Liver (tissue), 3 donors: ENCODE measurements at regions not wholly inside any gene's neighbourhood (a gene's known extent, or its start where the extent isn't known, plus 50 kb on each side); places are given as distances from the start of the nearest gene placed in this dataset.

Experiments used
- FOXA2 ChIP-seq: IDR thresholded peaks from 2 replicates; pipeline ENCODE4 v1.6.1; 2016; ENCODE audit warnings: antibody characterized with exemption
- GABPA ChIP-seq, 2 donors: IDR thresholded peaks in 1 of 2; conservative IDR thresholded peaks in 1 of 2; 2 replicates each; pipeline ENCODE4 v1.6.1; 2016; ENCODE audit warnings: antibody characterized with exemption in 2 of 2, mild to moderate bottlenecking in 1 of 2, moderate library complexity in 1 of 2
- JUND ChIP-seq, 2 donors: IDR thresholded peaks; 2 replicates each; pipeline ENCODE4 v1.6.1; 2016; ENCODE audit warnings: antibody characterized with exemption in 2 of 2
- RAD21 ChIP-seq, 2 donors: IDR thresholded peaks; 2 replicates each; pipeline ENCODE4 v1.6.1; 2016; ENCODE audit warnings: antibody characterized with exemption in 2 of 2, mild to moderate bottlenecking in 2 of 2
- RXRA ChIP-seq, 2 donors: IDR thresholded peaks; 2 replicates each; pipeline ENCODE4 v1.6.1; 2017 to 2018; ENCODE audit warnings: antibody characterized with exemption in 2 of 2, mild to moderate bottlenecking in 1 of 2
- TAF1 ChIP-seq: conservative IDR thresholded peaks from 2 replicates; pipeline ENCODE4 v1.6.1; 2016; ENCODE audit warnings: antibody characterized with exemption, mild to moderate bottlenecking
- YY1 ChIP-seq: IDR thresholded peaks from 2 replicates; pipeline ENCODE4 v1.6.1; 2016; ENCODE audit warnings: antibody characterized with exemption, mild to moderate bottlenecking
- TF ChIP-seq, protein P1 (sequence below): fragments of 150-350 bp; IDR thresholded peaks from 2 replicates; pipeline ENCODE4 v1.5.1; 2017; ENCODE audit warnings: improper control_type of control experiment, low read depth, low read length; ENCODE audit not compliant: missing input control
- TF ChIP-seq, protein P2 (sequence below): IDR thresholded peaks from 2 replicates; pipeline ENCODE4 v1.6.1; 2016; ENCODE audit warnings: antibody characterized with exemption, mild to moderate bottlenecking
- TF ChIP-seq, protein P3 (sequence below): IDR thresholded peaks from 2 replicates; pipeline ENCODE4 v1.6.1; 2016; ENCODE audit warnings: antibody characterized with exemption
- TF ChIP-seq, protein P4 (sequence below): IDR thresholded peaks from 2 replicates; pipeline ENCODE4 v1.6.1; 2016; ENCODE audit warnings: antibody characterized with exemption
- donor health status: healthy.
- donor health status: healthy.

DNA sequence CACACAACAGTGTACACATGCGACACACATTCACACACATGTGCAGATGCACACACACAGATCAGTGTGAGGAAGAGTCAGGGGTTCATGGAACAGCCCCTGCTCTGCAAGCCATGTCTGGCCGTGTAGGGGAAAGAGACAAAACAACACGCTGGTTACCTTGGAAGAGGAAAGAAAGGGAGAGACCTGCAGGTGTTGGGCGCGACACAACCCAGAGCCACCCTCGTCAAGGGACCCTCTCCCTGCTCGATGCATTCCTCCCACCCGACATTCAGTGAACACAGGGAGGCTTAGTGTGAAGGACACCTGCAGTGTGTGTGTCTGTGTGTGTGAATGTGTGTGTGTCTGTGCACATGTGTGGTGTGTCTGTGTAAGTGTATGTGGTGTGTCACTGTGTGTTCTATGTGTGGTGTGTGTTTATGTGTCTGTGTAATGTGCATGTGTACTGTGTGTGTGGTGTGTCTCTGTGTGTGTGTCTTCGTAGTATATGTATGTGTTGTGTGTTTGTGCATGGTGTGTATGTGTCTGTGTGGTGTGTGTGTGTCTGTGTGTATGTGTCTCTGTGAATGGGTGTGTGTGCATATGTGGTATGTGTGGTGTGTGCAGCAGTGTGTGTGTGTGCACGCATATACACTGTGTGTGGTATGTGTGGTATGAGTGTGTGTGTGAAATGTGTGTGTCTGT is 69.5 kb upstream of the PITRM1 start:
- TF ChIP-seq YY1 (no peak), JUND (IDR thresholded peaks at IDR 0.05) (no peak), TAF1 (no peak), GABPA (IDR thresholded peaks at IDR 0.05 in 1 of 2, conservative IDR thresholded peaks at IDR 0.05 in 1 of 2) (no peak), RXRA (IDR thresholded peaks at IDR 0.05) (no peak), FOXA2 (no peak), RAD21 (IDR thresholded peaks at IDR 0.05) (no peak)
- TF ChIP-seq, protein P1, sequence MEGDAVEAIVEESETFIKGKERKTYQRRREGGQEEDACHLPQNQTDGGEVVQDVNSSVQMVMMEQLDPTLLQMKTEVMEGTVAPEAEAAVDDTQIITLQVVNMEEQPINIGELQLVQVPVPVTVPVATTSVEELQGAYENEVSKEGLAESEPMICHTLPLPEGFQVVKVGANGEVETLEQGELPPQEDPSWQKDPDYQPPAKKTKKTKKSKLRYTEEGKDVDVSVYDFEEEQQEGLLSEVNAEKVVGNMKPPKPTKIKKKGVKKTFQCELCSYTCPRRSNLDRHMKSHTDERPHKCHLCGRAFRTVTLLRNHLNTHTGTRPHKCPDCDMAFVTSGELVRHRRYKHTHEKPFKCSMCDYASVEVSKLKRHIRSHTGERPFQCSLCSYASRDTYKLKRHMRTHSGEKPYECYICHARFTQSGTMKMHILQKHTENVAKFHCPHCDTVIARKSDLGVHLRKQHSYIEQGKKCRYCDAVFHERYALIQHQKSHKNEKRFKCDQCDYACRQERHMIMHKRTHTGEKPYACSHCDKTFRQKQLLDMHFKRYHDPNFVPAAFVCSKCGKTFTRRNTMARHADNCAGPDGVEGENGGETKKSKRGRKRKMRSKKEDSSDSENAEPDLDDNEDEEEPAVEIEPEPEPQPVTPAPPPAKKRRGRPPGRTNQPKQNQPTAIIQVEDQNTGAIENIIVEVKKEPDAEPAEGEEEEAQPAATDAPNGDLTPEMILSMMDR, result no peak
- TF ChIP-seq, protein P2, sequence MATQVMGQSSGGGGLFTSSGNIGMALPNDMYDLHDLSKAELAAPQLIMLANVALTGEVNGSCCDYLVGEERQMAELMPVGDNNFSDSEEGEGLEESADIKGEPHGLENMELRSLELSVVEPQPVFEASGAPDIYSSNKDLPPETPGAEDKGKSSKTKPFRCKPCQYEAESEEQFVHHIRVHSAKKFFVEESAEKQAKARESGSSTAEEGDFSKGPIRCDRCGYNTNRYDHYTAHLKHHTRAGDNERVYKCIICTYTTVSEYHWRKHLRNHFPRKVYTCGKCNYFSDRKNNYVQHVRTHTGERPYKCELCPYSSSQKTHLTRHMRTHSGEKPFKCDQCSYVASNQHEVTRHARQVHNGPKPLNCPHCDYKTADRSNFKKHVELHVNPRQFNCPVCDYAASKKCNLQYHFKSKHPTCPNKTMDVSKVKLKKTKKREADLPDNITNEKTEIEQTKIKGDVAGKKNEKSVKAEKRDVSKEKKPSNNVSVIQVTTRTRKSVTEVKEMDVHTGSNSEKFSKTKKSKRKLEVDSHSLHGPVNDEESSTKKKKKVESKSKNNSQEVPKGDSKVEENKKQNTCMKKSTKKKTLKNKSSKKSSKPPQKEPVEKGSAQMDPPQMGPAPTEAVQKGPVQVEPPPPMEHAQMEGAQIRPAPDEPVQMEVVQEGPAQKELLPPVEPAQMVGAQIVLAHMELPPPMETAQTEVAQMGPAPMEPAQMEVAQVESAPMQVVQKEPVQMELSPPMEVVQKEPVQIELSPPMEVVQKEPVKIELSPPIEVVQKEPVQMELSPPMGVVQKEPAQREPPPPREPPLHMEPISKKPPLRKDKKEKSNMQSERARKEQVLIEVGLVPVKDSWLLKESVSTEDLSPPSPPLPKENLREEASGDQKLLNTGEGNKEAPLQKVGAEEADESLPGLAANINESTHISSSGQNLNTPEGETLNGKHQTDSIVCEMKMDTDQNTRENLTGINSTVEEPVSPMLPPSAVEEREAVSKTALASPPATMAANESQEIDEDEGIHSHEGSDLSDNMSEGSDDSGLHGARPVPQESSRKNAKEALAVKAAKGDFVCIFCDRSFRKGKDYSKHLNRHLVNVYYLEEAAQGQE, result no peak
- TF ChIP-seq, protein P3, sequence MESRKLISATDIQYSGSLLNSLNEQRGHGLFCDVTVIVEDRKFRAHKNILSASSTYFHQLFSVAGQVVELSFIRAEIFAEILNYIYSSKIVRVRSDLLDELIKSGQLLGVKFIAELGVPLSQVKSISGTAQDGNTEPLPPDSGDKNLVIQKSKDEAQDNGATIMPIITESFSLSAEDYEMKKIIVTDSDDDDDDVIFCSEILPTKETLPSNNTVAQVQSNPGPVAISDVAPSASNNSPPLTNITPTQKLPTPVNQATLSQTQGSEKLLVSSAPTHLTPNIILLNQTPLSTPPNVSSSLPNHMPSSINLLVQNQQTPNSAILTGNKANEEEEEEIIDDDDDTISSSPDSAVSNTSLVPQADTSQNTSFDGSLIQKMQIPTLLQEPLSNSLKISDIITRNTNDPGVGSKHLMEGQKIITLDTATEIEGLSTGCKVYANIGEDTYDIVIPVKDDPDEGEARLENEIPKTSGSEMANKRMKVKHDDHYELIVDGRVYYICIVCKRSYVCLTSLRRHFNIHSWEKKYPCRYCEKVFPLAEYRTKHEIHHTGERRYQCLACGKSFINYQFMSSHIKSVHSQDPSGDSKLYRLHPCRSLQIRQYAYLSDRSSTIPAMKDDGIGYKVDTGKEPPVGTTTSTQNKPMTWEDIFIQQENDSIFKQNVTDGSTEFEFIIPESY, result no peak
- TF ChIP-seq, protein P4, sequence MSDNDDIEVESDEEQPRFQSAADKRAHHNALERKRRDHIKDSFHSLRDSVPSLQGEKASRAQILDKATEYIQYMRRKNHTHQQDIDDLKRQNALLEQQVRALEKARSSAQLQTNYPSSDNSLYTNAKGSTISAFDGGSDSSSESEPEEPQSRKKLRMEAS, result no peak
